ENCODE measurements at regions not wholly inside any gene's neighbourhood (a gene's known extent, or its start where the extent isn't known, plus 50 kb on each side); places are given as distances from the start of the nearest gene placed in this dataset.

DNA sequence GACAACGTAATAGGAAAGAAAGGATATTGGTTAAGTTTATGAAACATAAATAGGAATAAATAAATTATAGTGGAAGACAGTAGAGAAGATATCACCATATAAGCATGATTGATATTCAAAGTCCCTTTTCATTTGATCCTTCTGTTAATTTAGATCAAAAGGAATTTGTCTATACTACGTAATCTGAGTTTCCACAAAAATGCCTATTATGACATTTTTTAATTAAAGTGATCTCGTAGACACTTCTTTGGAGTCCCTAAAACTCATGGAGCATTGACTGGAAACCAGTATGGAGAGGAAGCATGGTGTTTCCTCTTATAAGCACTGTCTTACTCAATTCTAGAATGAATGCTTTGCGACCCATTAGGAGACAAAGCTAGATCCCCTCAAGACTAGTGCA lies 411.4 kb upstream of the SPHKAP start:
- Histone ChIP-seq H3K4me2 (ENCODE audit: low read length) (no peak overlapping the region), H3K27ac (ENCODE audit: low read depth, low read length, poor library complexity, severe bottlenecking) (no peak overlapping the region), H3K9ac (ENCODE audit: low read length) (no peak overlapping the region), H3K9me3 (ENCODE audit: low read length) (no peaks in the 10 kb centered on the region), H3K4me1 (ENCODE audit: insufficient read depth, low read length, severe bottlenecking) (no peaks in the 10 kb centered on the region), H3K79me2 (ENCODE audit: insufficient read depth, low read length) (no peaks in the 10 kb centered on the region), H2AFZ (ENCODE audit: low read length) (no peak overlapping the region), H3K27me3 (ENCODE audit: insufficient read depth, low read length) (no peaks in the 10 kb centered on the region), H3K4me3 (ENCODE audit: low read depth, low read length, poor library complexity, severe bottlenecking) (no peak overlapping the region), H3F3A (ENCODE audit: insufficient read depth, low read length) (no peaks in the 10 kb centered on the region), H3K36me3 (ENCODE audit: insufficient read depth, low read length) (no peaks in the 10 kb centered on the region), H4K20me1 (ENCODE audit: insufficient read depth, low read length) (no peaks in the 10 kb centered on the region), H3K9me2 (ENCODE audit: low read depth, low read length) (no peaks in the 10 kb centered on the region)
- no peak for TF ChIP-seq EZH2 (IDR thresholded peaks at IDR 0.05; ENCODE audit: borderline replicate concordance, low read length)
- TF ChIP-seq, protein P1, sequence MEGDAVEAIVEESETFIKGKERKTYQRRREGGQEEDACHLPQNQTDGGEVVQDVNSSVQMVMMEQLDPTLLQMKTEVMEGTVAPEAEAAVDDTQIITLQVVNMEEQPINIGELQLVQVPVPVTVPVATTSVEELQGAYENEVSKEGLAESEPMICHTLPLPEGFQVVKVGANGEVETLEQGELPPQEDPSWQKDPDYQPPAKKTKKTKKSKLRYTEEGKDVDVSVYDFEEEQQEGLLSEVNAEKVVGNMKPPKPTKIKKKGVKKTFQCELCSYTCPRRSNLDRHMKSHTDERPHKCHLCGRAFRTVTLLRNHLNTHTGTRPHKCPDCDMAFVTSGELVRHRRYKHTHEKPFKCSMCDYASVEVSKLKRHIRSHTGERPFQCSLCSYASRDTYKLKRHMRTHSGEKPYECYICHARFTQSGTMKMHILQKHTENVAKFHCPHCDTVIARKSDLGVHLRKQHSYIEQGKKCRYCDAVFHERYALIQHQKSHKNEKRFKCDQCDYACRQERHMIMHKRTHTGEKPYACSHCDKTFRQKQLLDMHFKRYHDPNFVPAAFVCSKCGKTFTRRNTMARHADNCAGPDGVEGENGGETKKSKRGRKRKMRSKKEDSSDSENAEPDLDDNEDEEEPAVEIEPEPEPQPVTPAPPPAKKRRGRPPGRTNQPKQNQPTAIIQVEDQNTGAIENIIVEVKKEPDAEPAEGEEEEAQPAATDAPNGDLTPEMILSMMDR (IDR thresholded peaks at IDR 0.05; ENCODE audit: low read length): no peak

DNA sequence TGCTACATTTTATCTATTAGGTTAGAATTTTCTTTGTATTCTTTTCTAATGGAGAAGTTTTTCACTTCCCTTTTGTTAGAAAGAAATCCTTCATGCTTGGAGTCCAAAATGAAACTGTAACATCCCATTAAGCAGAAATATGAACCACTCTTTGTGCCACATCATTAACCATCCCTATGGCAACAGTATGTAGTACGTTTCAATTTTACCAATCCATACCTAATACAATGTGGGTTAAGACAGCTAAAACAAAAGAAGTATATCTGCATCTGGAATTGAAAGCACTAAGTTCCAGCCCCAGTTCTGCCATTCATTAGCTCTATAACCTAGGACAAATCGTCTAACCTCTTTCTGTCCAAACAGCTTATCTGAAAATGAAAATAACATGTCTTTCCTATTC lies 409.2 kb upstream of the SPHKAP start:
- H3K9me3 ChIP-seq (ENCODE audit: low read length): no peaks in the 10 kb centered on the region
- no peaks in the 10 kb centered on the region for H3K4me1 ChIP-seq (ENCODE audit: insufficient read depth, low read length, severe bottlenecking)
- no peaks in the 10 kb centered on the region for H3K79me2 ChIP-seq (ENCODE audit: insufficient read depth, low read length)
- H2AFZ ChIP-seq (ENCODE audit: low read length): no peak overlapping the region
- H3K4me3 ChIP-seq (ENCODE audit: low read depth, low read length, poor library complexity, severe bottlenecking): no peak overlapping the region
- H3F3A ChIP-seq (ENCODE audit: insufficient read depth, low read length): no peaks in the 10 kb centered on the region
- no peaks in the 10 kb centered on the region for H3K9me2 ChIP-seq (ENCODE audit: low read depth, low read length)
- no peaks in the 10 kb centered on the region for H3K27me3 ChIP-seq (ENCODE audit: insufficient read depth, low read length)
- H3K4me2 ChIP-seq (ENCODE audit: low read length): no peak overlapping the region
- H4K20me1 ChIP-seq (ENCODE audit: insufficient read depth, low read length): no peaks in the 10 kb centered on the region
- H3K36me3 ChIP-seq (ENCODE audit: insufficient read depth, low read length): no peaks in the 10 kb centered on the region
- TF ChIP-seq EZH2 (IDR thresholded peaks at IDR 0.05; ENCODE audit: borderline replicate concordance, low read length): no peak
- TF ChIP-seq, protein P1 (IDR thresholded peaks at IDR 0.05; ENCODE audit: low read length): no peak
- no peak overlapping the region for H3K27ac ChIP-seq (ENCODE audit: low read depth, low read length, poor library complexity, severe bottlenecking)
- no peak overlapping the region for H3K9ac ChIP-seq (ENCODE audit: low read length)

DNA sequence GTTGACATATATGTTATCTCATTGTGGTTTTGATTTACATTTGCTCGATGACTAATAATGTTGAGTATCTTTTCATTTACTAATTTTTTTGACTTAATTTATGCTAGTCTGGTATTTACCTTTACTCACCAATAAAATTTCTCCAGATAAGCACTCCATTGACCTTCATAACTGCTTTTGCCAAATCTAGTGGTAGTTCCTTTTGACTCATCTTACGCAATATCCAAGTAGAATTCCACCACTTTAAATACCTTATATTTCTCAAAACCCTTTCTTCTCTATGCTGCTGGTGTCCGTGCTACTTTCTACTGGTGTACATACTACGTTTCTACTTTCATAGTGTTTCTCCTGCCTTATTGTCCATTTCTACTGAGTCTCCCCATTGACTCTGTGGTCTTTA lies 407.6 kb upstream of the SPHKAP start:
- H3K9ac ChIP-seq (ENCODE audit: low read length): no peak overlapping the region
- no peaks in the 10 kb centered on the region for H4K20me1 ChIP-seq (ENCODE audit: insufficient read depth, low read length)
- no peak overlapping the region for H3K4me2 ChIP-seq (ENCODE audit: low read length)
- no peak overlapping the region for H3K27ac ChIP-seq (ENCODE audit: low read depth, low read length, poor library complexity, severe bottlenecking)
- no peaks in the 10 kb centered on the region for H3F3A ChIP-seq (ENCODE audit: insufficient read depth, low read length)
- H3K27me3 ChIP-seq (ENCODE audit: insufficient read depth, low read length): no peaks in the 10 kb centered on the region
- H3K79me2 ChIP-seq (ENCODE audit: insufficient read depth, low read length): no peaks in the 10 kb centered on the region
- H3K9me3 ChIP-seq (ENCODE audit: low read length): no peaks in the 10 kb centered on the region
- no peak for TF ChIP-seq EZH2 (IDR thresholded peaks at IDR 0.05; ENCODE audit: borderline replicate concordance, low read length)
- TF ChIP-seq, protein P1 (IDR thresholded peaks at IDR 0.05; ENCODE audit: low read length): no peak
- no peaks in the 10 kb centered on the region for H3K9me2 ChIP-seq (ENCODE audit: low read depth, low read length)
- H3K36me3 ChIP-seq (ENCODE audit: insufficient read depth, low read length): no peaks in the 10 kb centered on the region
- no peaks in the 10 kb centered on the region for H3K4me1 ChIP-seq (ENCODE audit: insufficient read depth, low read length, severe bottlenecking)
- no peak overlapping the region for H2AFZ ChIP-seq (ENCODE audit: low read length)
- H3K4me3 ChIP-seq (ENCODE audit: low read depth, low read length, poor library complexity, severe bottlenecking): no peak overlapping the region
